H9 (cell line): ENCODE measurements at regions not wholly inside any gene's neighbourhood (a gene's known extent, or its start where the extent isn't known, plus 50 kb on each side); places are given as distances from the start of the nearest gene placed in this dataset.

Source experiments
- DNase-seq: peaks from one replicate; pipeline ENCODE4 v3.0.0-alpha.2; 2017
- H2AFZ ChIP-seq: one replicate; pipeline ENCODE4 v1.6.1; 2013; ENCODE audit warnings: mild to moderate bottlenecking, low read length, control low read depth, moderate library complexity
- H2AK5ac ChIP-seq: 2 replicates; pipeline ENCODE4 v1.6.1; 2013; ENCODE audit warnings: low read length, control low read depth, mixed read lengths; ENCODE audit not compliant: insufficient read length
- H2BK120ac ChIP-seq: one replicate; pipeline ENCODE4 v1.6.1; 2013; ENCODE audit warnings: low read depth, mild to moderate bottlenecking, low read length, control low read depth, inconsistent platforms; ENCODE audit not compliant: poor library complexity, severe bottlenecking
- H2BK12ac ChIP-seq: 2 replicates; pipeline ENCODE4 v1.6.1; 2013; ENCODE audit warnings: low read length, control low read depth, mixed read lengths, low read depth; ENCODE audit not compliant: insufficient read length
- H2BK15ac ChIP-seq: 2 replicates; pipeline ENCODE4 v1.6.1; 2013; ENCODE audit warnings: low read depth, low read length, control low read depth
- H2BK20ac ChIP-seq: one replicate; pipeline ENCODE4 v1.6.1; 2013; ENCODE audit warnings: low read depth, mild to moderate bottlenecking, low read length, control low read depth, inconsistent platforms; ENCODE audit not compliant: poor library complexity, severe bottlenecking
- H2BK5ac ChIP-seq: 2 replicates; pipeline ENCODE4 v1.6.1; 2013; ENCODE audit warnings: low read length, control low read depth, mixed read lengths; ENCODE audit not compliant: insufficient read length
- H3K14ac ChIP-seq: 2 replicates; pipeline ENCODE4 v1.6.1; 2013; ENCODE audit warnings: low read length, control low read depth; ENCODE audit not compliant: insufficient read depth
- H3K18ac ChIP-seq: 2 replicates; pipeline ENCODE4 v1.6.1; 2013; ENCODE audit warnings: low read depth, mild to moderate bottlenecking, mixed read lengths, low read length, control low read depth; ENCODE audit not compliant: insufficient read length
- H3K23ac ChIP-seq: 2 replicates; pipeline ENCODE4 v1.6.1; 2013; ENCODE audit warnings: low read length, control low read depth, mixed read lengths, low read depth; ENCODE audit not compliant: insufficient read length
- H3K23me2 ChIP-seq: 2 replicates; pipeline ENCODE4 v1.6.1; 2013; ENCODE audit warnings: low read depth, mild to moderate bottlenecking, mixed read lengths, low read length, control low read depth; ENCODE audit not compliant: insufficient read length, poor library complexity, severe bottlenecking
- H3K27ac ChIP-seq: 2 replicates; pipeline ENCODE4 v1.5.1; 2013; ENCODE audit warnings: low read length, control low read depth, mixed read lengths, low read depth; ENCODE audit not compliant: insufficient read length
- H3K27me3 ChIP-seq: 2 replicates; pipeline ENCODE4 v1.6.1; 2013; ENCODE audit warnings: low read length, control low read depth, inconsistent platforms; ENCODE audit not compliant: insufficient read depth
- H3K4ac ChIP-seq: 2 replicates; pipeline ENCODE4 v1.6.1; 2013; ENCODE audit warnings: low read depth, mild to moderate bottlenecking, control low read depth, inconsistent platforms, low read length, moderate library complexity
- H3K4me1 ChIP-seq: 2 replicates; pipeline ENCODE4 v1.6.1; 2013; ENCODE audit warnings: low read length, control low read depth, inconsistent platforms; ENCODE audit not compliant: insufficient read depth
- H3K4me2 ChIP-seq: 2 replicates; pipeline ENCODE4 v1.6.1; 2013; ENCODE audit warnings: low read length, control low read depth, mixed read lengths; ENCODE audit not compliant: insufficient read length, insufficient read depth
- H3K56ac ChIP-seq: 2 replicates; pipeline ENCODE4 v1.6.1; 2013; ENCODE audit warnings: low read depth, mild to moderate bottlenecking, mixed read lengths, low read length, control low read depth; ENCODE audit not compliant: insufficient read length
- H3K79me1 ChIP-seq: 2 replicates; pipeline ENCODE4 v1.6.1; 2013; ENCODE audit warnings: low read depth, mild to moderate bottlenecking, moderate library complexity, low read length, control low read depth, inconsistent platforms; ENCODE audit not compliant: insufficient read depth, poor library complexity, severe bottlenecking
- H3K79me2 ChIP-seq: 2 replicates; pipeline ENCODE4 v1.6.1; 2013; ENCODE audit warnings: low read length, control low read depth, inconsistent platforms; ENCODE audit not compliant: insufficient read depth
- H3K9ac ChIP-seq: 2 replicates; pipeline ENCODE4 v1.6.1; 2013; ENCODE audit warnings: low read length, control low read depth, mixed read lengths; ENCODE audit not compliant: insufficient read length; ENCODE audit errors: extremely low read depth
- H3K9me3 ChIP-seq: one replicate; pipeline ENCODE4 v1.6.1; 2013; ENCODE audit warnings: low read depth, low read length, inconsistent platforms; ENCODE audit not compliant: control insufficient read depth
- H3T11ph ChIP-seq: one replicate; pipeline ENCODE4 v1.6.1; 2013; ENCODE audit warnings: mild to moderate bottlenecking, low read length, control low read depth, inconsistent platforms
- H4K20me1 ChIP-seq: one replicate; pipeline ENCODE4 v1.6.1; 2013; ENCODE audit not compliant: control insufficient read depth, insufficient read length, insufficient read depth
- H4K5ac ChIP-seq: 2 replicates; pipeline ENCODE4 v1.6.1; 2013; ENCODE audit warnings: low read depth, mild to moderate bottlenecking, mixed read lengths, low read length, control low read depth; ENCODE audit not compliant: insufficient read length
- H4K8ac ChIP-seq: replicated peaks from 2 replicates; pipeline ENCODE4 v1.6.1; 2013; ENCODE audit warnings: low read length, control low read depth, mixed read lengths, low read depth; ENCODE audit not compliant: insufficient read length
- H4K91ac ChIP-seq: 2 replicates; pipeline ENCODE4 v1.6.1; 2013; ENCODE audit warnings: low read depth, mild to moderate bottlenecking, moderate library complexity, mixed read lengths, low read length, control low read depth; ENCODE audit not compliant: insufficient read length
- H3K27ac Mint-ChIP-seq, 3 experiments: 2 replicates in 2 of 3; 3 replicates in 1 of 3; pipeline ENCODE4 v1.8.0; 2020 to 2021; ENCODE audit warnings: mixed read lengths in 3 of 3, mild to moderate bottlenecking in 1 of 3, moderate library complexity in 1 of 3
- H3K27me3 Mint-ChIP-seq: 2 replicates; pipeline ENCODE4 v1.8.0; 2021; ENCODE audit warnings: low read depth, mild to moderate bottlenecking, moderate library complexity, mixed read lengths
- H3K36me3 Mint-ChIP-seq, 3 experiments: 2 replicates in 2 of 3; 3 replicates in 1 of 3; pipeline ENCODE4 v1.8.0; 2020 to 2021; ENCODE audit warnings: low read depth in 3 of 3, mixed read lengths in 3 of 3; ENCODE audit not compliant: insufficient read depth in 1 of 3
- H3K4me1 Mint-ChIP-seq, 2 experiments: 2 replicates each; pipeline ENCODE4 v1.8.0; 2020; ENCODE audit warnings: mixed read lengths in 2 of 2
- H3K4me3 Mint-ChIP-seq, 2 experiments: 2 replicates in 1 of 2; 3 replicates in 1 of 2; pipeline ENCODE4 v1.8.0; 2020 to 2021; ENCODE audit warnings: mild to moderate bottlenecking in 2 of 2, mixed read lengths in 2 of 2, moderate library complexity in 1 of 2
- H3K9me3 Mint-ChIP-seq, 2 experiments: 2 replicates in 1 of 2; 3 replicates in 1 of 2; pipeline ENCODE4 v1.8.0; 2020; ENCODE audit warnings: mild to moderate bottlenecking in 2 of 2, mixed read lengths in 2 of 2, moderate library complexity in 1 of 2
- CTCF ChIP-seq: fragments of 200-600 bp; sonication (generic); conservative IDR thresholded peaks from 3 replicates; pipeline ENCODE4 v1.8.0; 2021; ENCODE audit warnings: antibody characterized with exemption, mild to moderate bottlenecking

- Histone ChIP-seq H4K8ac (no peak overlapping the region), H2AFZ (no peak overlapping the region), H4K5ac (no peak overlapping the region), H3T11ph (no peak overlapping the region), H3K27me3 (no peaks in the 10 kb centered on the region), H4K91ac (no peak overlapping the region), H3K14ac (no peak overlapping the region), H2AK5ac (no peak overlapping the region), H2BK20ac (no peak overlapping the region), H3K4me1 (no peaks in the 10 kb centered on the region), H3K18ac (no peak overlapping the region), H2BK120ac (no peak overlapping the region), H3K9me3 (no peaks in the 10 kb centered on the region), H3K23ac (no peak overlapping the region), H3K23me2 (no peaks in the 10 kb centered on the region), H3K27ac (no peak overlapping the region), H3K4ac (no peak overlapping the region), H3K79me2 (no peaks in the 10 kb centered on the region), H3K9ac (no peak overlapping the region), H2BK5ac (no peak overlapping the region), H3K56ac (no peak overlapping the region), H3K4me2 (no peak overlapping the region), H2BK12ac (no peak overlapping the region), H2BK15ac (no peak overlapping the region), H3K79me1 (no peaks in the 10 kb centered on the region), H4K20me1 (no peaks in the 10 kb centered on the region)
- Mint-ChIP-seq H3K36me3 (no peaks in the 10 kb centered on the region), H3K4me3 (no peak overlapping the region), H3K9me3 (no peaks in the 10 kb centered on the region; a peak in 1 of 5 replicates), H3K4me1 (no peaks in the 10 kb centered on the region), H3K27me3 (no peaks in the 10 kb centered on the region), H3K27ac (no peak overlapping the region)
- no peak for TF ChIP-seq CTCF
- no peak for DNase-seq
These were observed 184.4 kb downstream of the ISL1 start for GRCh38 chr5:51567636-51568035.
